Astrocyte (in vitro differentiated cells and primary cell): ENCODE measurements at regions not wholly inside any gene's neighbourhood (a gene's known extent, or its start where the extent isn't known, plus 50 kb on each side); places are given as distances from the start of the nearest gene placed in this dataset.

Experiments used
- DNase-seq: peaks from one replicate; pipeline ENCODE4 v3.0.0-alpha.2; 2010; ENCODE audit warnings: low read depth
- FAIRE-seq: peaks from 2 replicates; lab custom pipeline; 2011; peaks lifted over from hg19 to GRCh38; lab: Jason Lieb, UNC
- H2AFZ ChIP-seq: 2 replicates; pipeline ENCODE4 v1.6.0; 2012; ENCODE audit warnings: low read depth, low read length, inconsistent platforms
- H3K27ac ChIP-seq: 2 replicates; pipeline ENCODE4 v1.5.1; 2011; ENCODE audit warnings: low read depth, low read length, inconsistent platforms
- H3K27me3 ChIP-seq: 2 replicates; pipeline ENCODE4 v1.6.0; 2011; ENCODE audit warnings: low read length, inconsistent platforms; ENCODE audit not compliant: insufficient read depth
- H3K36me3 ChIP-seq: 2 replicates; pipeline ENCODE4 v1.5.1; 2011; ENCODE audit warnings: low read length, inconsistent platforms; ENCODE audit not compliant: insufficient read depth
- H3K4me1 ChIP-seq: 2 replicates; pipeline ENCODE4 v1.5.1; 2011; ENCODE audit warnings: low read length, inconsistent platforms; ENCODE audit not compliant: insufficient read depth
- H3K4me2 ChIP-seq: 2 replicates; pipeline ENCODE4 v1.6.0; 2012; ENCODE audit warnings: low read length, inconsistent platforms
- H3K4me3 ChIP-seq: 2 replicates; pipeline ENCODE4 v1.5.1; 2011; ENCODE audit warnings: low read depth, mild to moderate bottlenecking, low read length, inconsistent platforms; ENCODE audit not compliant: insufficient read depth
- H3K79me2 ChIP-seq: 2 replicates; pipeline ENCODE4 v1.6.0; 2012; ENCODE audit warnings: mild to moderate bottlenecking, low read length, inconsistent platforms; ENCODE audit not compliant: insufficient read depth
- H3K9ac ChIP-seq: 2 replicates; pipeline ENCODE4 v1.6.0; 2012; ENCODE audit warnings: mild to moderate bottlenecking, low read length, inconsistent platforms
- H3K9me3 ChIP-seq: 2 replicates; pipeline ENCODE4 v1.5.1; 2012; ENCODE audit warnings: low read depth, mild to moderate bottlenecking, low read length, inconsistent platforms; ENCODE audit not compliant: insufficient read depth
- H4K20me1 ChIP-seq: 2 replicates; pipeline ENCODE4 v1.6.0; 2012; ENCODE audit warnings: low read length, inconsistent platforms; ENCODE audit not compliant: insufficient read depth
- H3K27ac Mint-ChIP-seq: one replicate; pipeline ENCODE4 v1.8.0; 2021; ENCODE audit warnings: mild to moderate bottlenecking, mixed read lengths; ENCODE audit not compliant: unreplicated experiment
- H3K27me3 Mint-ChIP-seq: one replicate; pipeline ENCODE4 v1.8.0; 2021; ENCODE audit warnings: low read depth, mixed read lengths; ENCODE audit not compliant: unreplicated experiment
- H3K36me3 Mint-ChIP-seq: one replicate; pipeline ENCODE4 v1.8.0; 2021; ENCODE audit warnings: low read depth, mixed read lengths; ENCODE audit not compliant: unreplicated experiment
- H3K4me1 Mint-ChIP-seq: one replicate; pipeline ENCODE4 v1.8.0; 2021; ENCODE audit warnings: low read depth, mixed read lengths; ENCODE audit not compliant: unreplicated experiment
- H3K4me3 Mint-ChIP-seq: one replicate; pipeline ENCODE4 v1.8.0; 2021; ENCODE audit warnings: mild to moderate bottlenecking, moderate library complexity, mixed read lengths; ENCODE audit not compliant: unreplicated experiment
- H3K9me3 Mint-ChIP-seq: one replicate; pipeline ENCODE4 v1.8.0; 2021; ENCODE audit warnings: mild to moderate bottlenecking, mixed read lengths; ENCODE audit not compliant: unreplicated experiment
- CTCF ChIP-seq: IDR thresholded peaks from 2 replicates; pipeline ENCODE4 v1.5.1; 2011; ENCODE audit warnings: low read depth, mild to moderate bottlenecking, inconsistent platforms, low read length, moderate library complexity; ENCODE audit not compliant: insufficient read depth
- EZH2 ChIP-seq: IDR thresholded peaks from 2 replicates; pipeline ENCODE4 v1.6.1; 2012; ENCODE audit warnings: mild to moderate bottlenecking, low read length, inconsistent platforms; ENCODE audit not compliant: insufficient read depth

DNA sequence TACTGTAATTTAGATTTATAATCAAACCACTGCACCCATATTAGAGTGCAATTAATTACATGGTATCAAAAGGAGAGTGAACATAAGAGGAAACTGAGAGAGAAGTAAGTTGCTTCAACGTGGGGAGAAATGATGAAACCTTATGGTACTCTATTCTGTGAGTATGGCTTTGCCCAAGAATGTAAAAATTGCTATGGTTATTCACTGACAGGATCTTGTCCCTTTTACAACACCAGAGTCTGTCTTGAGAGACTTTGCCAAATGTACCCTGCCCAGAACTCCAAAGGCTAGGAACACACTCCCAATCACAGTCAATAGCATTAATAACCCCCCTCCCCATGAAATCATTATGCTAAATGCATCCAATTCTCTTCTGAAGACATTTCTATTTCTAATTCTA lies 974.8 kb upstream of the POU3F3 start:
- no peaks in the 10 kb centered on the region for H3K36me3 ChIP-seq
- FAIRE-seq (no peak), DNase-seq (no peak)
- Mint-ChIP-seq H3K27ac (no peak overlapping the region), H3K4me3 (no peak overlapping the region), H3K4me1 (no peaks in the 10 kb centered on the region), H3K27me3 (no peaks in the 10 kb centered on the region), H3K9me3 (no peaks in the 10 kb centered on the region), H3K36me3 (no peaks in the 10 kb centered on the region)
- no peaks in the 10 kb centered on the region for H3K79me2 ChIP-seq
- H3K9ac ChIP-seq: no peak overlapping the region
- H3K27me3 ChIP-seq: no peaks in the 10 kb centered on the region
- H3K4me3 ChIP-seq: no peak overlapping the region
- H4K20me1 ChIP-seq: no peaks in the 10 kb centered on the region
- peak overlapping the region; percentile 36 for H3K4me2 ChIP-seq
- no peaks in the 10 kb centered on the region for H3K9me3 ChIP-seq
- no peak overlapping the region for H3K27ac ChIP-seq
- TF ChIP-seq EZH2 (no peak), CTCF (no peak)
- no peaks in the 10 kb centered on the region for H3K4me1 ChIP-seq
- no peak overlapping the region for H2AFZ ChIP-seq

- Histone ChIP-seq H4K20me1 (no peaks in the 10 kb centered on the region), H3K4me3 (no peak overlapping the region), H3K79me2 (no peaks in the 10 kb centered on the region), H3K4me1 (no peaks in the 10 kb centered on the region), H2AFZ (no peak overlapping the region), H3K36me3 (no peaks in the 10 kb centered on the region), H3K9me3 (no peaks in the 10 kb centered on the region), H3K9ac (no peak overlapping the region), H3K27ac (no peak overlapping the region), H3K4me2 (no peak overlapping the region), H3K27me3 (no peaks in the 10 kb centered on the region)
- Mint-ChIP-seq H3K27ac (no peak overlapping the region), H3K9me3 (no peaks in the 10 kb centered on the region), H3K27me3 (no peaks in the 10 kb centered on the region), H3K4me1 (no peaks in the 10 kb centered on the region), H3K4me3 (no peak overlapping the region), H3K36me3 (no peaks in the 10 kb centered on the region)
- DNase-seq (no peak), FAIRE-seq (no peak)
- TF ChIP-seq CTCF (no peak), EZH2 (no peak)
Measured at GRCh38 chr2:103880081-103880834, 973.7 kb upstream of the POU3F3 start.

- FAIRE-seq (no peak), DNase-seq (peak; percentile 26)
- Histone ChIP-seq H3K4me1 (no peaks in the 10 kb centered on the region), H2AFZ (no peak overlapping the region), H3K27ac (no peak overlapping the region), H3K4me2 (no peak overlapping the region), H3K9ac (no peak overlapping the region), H3K9me3 (no peaks in the 10 kb centered on the region), H3K79me2 (no peaks in the 10 kb centered on the region), H4K20me1 (no peaks in the 10 kb centered on the region), H3K4me3 (no peak overlapping the region), H3K27me3 (no peaks in the 10 kb centered on the region), H3K36me3 (no peaks in the 10 kb centered on the region)
- H3K36me3 Mint-ChIP-seq: no peaks in the 10 kb centered on the region
- no peaks in the 10 kb centered on the region for H3K4me1 Mint-ChIP-seq
- H3K27me3 Mint-ChIP-seq: no peaks in the 10 kb centered on the region
- H3K4me3 Mint-ChIP-seq: no peak overlapping the region
- no peaks in the 10 kb centered on the region for H3K9me3 Mint-ChIP-seq
- H3K27ac Mint-ChIP-seq: no peak overlapping the region
- TF ChIP-seq CTCF (no peak), EZH2 (no peak)
Measured at GRCh38 chr2:103887625-103888024, 966.3 kb upstream of the POU3F3 start.
